ENCODE measurements at regions not wholly inside any gene's neighbourhood (a gene's known extent, or its start where the extent isn't known, plus 50 kb on each side); places are given as distances from the start of the nearest gene placed in this dataset.
"Not testable (repeated sequence)": the region's sequence is repeated elsewhere in the genome, so short reads cannot be mapped to it uniquely, and the experiment has no call there.

GRCh38 chr4:125749354-125749753, 434.6 kb downstream of the FAT4 start:
- no peak for DNase-seq (ENCODE audit: low spot score)

GRCh38 chr4:125750399-125750798, 435.6 kb downstream of the FAT4 start:
- DNase-seq (ENCODE audit: low spot score), result no peak

- DNase-seq (ENCODE audit: low spot score), result no peak
Observed at GRCh38 chr4:125750828-125751466, 436.2 kb downstream of the FAT4 start.

- no peak for DNase-seq (ENCODE audit: low spot score)
Observed at GRCh38 chr4:125758438-125758837, 443.7 kb downstream of the FAT4 start.

GRCh38 chr4:125760201-125760819, 445.6 kb downstream of the FAT4 start:
- DNase-seq (ENCODE audit: low spot score), result no peak

DNA sequence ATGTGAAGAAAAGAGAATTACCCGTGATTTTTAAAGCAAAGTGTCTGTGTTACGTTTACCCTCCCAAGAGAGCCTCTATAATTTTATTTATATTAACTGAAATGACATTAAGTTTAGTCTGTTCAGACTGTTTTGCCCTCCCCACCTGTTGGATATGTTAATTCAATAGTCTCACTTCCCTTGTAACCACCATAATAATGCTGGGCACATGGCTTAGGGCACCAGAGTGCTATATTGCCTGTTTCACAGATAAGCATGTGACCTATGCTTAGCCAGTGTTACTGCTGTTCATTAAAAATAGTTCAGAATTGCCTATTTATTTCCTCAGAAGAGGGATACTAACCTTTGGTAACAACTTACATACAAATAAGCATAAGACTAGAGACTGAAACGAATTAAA, 446.2 kb downstream of the FAT4 start:
- DNase-seq (ENCODE audit: low spot score), result no peak

- no peak for DNase-seq (ENCODE audit: low spot score)
Observed at GRCh38 chr4:125762537-125762936, 447.8 kb downstream of the FAT4 start.

GRCh38 chr4:125765941-125766340, 451.2 kb downstream of the FAT4 start:
- DNase-seq (ENCODE audit: low spot score), result no peak

DNA sequence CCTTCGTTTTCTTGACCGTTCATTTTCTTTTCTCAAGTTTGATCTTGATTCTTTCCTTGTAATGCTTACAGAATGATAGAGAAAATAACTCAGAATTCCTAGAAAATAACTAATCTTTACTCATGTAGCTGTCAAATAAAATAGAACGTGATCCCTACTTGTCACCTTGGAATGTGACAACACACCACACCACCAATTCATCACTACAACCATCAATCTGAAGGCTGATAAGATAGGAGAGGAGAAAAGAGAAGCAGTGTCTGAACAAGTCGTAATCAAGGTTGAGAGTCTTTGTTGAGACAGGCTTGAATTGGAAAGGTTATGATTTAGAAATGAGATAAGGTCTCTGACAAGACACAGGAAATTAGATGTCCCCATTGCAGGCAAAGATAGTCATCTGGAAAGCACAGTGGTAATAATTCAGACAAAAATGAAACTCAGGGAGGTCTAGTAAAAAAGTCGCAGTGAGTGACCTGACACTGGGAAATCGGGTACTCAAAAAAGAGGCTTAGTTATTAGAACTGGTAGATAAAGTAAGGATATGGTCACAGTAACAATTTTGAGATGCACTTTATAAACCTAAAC, 456.2 kb downstream of the FAT4 start:
- DNase-seq (ENCODE audit: low spot score), result no peak

- no peak for DNase-seq (ENCODE audit: low spot score)
Observed at GRCh38 chr4:125772680-125773079, 457.9 kb downstream of the FAT4 start.

GRCh38 chr4:125773502-125773901, 458.7 kb downstream of the FAT4 start:
- no peak for DNase-seq (ENCODE audit: low spot score)

- no peak for DNase-seq (ENCODE audit: low spot score)
Observed at GRCh38 chr4:125773931-125774330, 459.2 kb downstream of the FAT4 start.

DNA sequence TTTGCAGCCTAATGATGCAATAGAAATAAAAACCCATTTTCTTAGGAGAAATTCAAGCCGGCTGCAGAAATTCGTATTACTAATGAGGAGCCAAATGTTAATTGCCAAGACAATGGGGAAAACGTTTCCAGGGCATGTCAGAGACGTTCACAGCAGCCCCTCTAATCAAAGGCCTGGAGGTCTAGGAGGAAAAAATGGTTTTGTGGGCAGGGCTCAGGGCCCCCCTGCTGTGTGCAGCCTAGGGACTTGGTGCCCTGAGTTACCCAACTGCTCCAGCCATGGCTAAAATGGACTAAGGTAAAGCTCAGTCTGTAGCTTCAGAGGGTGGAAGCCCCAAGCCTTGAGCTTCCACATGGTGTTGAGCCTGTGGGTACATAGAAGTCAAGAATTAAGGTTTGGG, 461.4 kb downstream of the FAT4 start:
- no peak for DNase-seq (ENCODE audit: low spot score)

DNA sequence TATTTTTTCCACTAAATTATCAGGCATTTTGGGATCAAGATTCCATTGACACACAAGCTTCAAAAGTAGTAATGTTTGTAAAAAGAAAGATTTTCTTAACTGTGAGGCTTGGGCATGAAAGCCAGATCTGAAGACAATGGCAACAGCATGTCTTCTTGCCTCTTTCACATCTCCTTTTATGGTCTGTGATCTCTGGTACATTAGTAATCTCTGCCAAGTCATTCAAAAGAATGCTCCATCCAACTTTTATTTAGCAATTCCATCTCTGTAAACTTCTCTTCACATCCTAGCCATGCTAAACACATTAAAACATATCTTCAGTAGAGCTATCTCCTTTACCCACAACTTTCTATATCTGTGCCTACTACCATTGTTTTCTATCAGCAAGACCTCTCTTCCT, 465.4 kb downstream of the FAT4 start:
- DNase-seq (ENCODE audit: low spot score), result no peak

DNA sequence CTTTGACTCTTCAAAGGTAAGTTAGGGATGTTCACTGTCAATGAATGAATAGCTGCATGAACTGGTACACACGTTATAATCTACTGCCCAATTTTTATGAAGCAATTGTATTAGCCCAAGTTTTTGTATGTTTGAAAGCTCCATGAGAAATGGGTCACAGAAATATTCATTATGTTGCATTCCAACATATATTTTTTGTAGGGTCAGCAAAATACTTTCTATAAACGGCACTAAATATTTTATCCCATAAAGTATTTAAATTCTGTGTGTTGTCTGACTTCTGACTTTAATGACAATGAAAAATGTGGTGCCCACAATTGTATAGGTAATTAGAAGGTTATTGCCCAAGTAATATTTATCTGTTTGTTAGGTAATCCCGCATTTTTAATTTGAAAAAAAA, 466.0 kb downstream of the FAT4 start:
- no peak for DNase-seq (ENCODE audit: low spot score)

DNA sequence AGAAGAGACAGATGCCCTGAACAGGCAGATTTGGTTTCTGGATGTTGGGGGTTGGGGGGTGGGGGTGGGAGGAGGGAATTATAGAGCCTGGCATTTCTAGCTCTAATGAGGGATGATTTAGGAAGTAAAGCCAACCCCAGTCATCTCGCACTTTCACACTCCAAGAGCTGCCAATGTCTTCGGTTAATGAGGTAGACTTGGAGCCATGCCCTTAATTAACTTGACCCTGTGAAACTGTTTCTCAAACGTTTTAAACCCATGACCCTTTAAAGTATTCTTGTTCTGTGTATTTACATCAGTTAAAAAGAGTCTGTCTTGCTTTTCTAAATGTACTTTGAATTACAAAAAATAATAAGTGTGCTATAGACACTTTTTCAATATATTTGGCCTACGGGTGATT, 466.9 kb downstream of the FAT4 start:
- DNase-seq (ENCODE audit: low spot score), result no peak

- DNase-seq (ENCODE audit: low spot score), result no peak
Observed at GRCh38 chr4:125784741-125785140, 470.0 kb downstream of the FAT4 start.

DNA sequence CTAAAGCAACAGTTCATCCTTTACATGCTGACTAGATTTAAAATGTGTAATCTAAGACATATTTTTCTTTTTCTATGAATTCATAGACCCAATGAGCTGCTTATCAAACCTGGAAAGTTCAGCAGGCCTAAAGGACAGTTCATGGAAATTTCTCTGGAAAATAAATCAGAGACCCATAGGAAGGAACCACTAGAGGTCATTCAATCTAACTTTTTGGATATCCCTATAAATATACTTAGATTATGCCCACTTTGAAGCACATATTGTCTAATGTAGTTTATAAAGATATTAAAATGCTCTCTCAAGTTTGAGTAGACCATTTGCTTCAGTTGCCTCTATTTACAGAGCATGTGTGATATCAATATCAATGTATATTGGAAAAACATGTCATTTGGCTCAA, 473.0 kb downstream of the FAT4 start:
- no peak for DNase-seq (ENCODE audit: low spot score)

DNA sequence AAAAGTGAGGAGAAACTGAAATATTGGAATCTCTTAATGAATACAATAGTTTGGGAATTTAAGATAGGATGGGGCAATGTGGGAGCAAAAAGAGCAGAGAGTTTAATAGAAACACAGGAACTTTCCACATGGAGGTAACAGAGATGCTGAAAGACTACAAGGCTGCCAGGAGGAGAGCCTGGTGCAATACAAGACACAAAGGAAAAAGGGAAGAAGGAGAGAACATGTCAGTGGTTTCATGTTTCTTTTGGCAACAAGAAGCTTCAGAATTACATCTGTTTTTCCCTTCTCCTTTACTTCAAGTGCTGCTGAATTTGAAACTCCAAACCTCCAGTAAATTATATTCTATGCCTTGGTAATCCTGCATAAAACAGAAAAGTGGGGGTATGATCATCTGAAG, 474.3 kb downstream of the FAT4 start:
- DNase-seq (ENCODE audit: low spot score), result no peak

- no peak for DNase-seq (ENCODE audit: low spot score)
Observed at GRCh38 chr4:125791896-125792295, 477.1 kb downstream of the FAT4 start.

GRCh38 chr4:125794989-125795388, 480.2 kb downstream of the FAT4 start:
- DNase-seq (ENCODE audit: low spot score), result no peak

DNA sequence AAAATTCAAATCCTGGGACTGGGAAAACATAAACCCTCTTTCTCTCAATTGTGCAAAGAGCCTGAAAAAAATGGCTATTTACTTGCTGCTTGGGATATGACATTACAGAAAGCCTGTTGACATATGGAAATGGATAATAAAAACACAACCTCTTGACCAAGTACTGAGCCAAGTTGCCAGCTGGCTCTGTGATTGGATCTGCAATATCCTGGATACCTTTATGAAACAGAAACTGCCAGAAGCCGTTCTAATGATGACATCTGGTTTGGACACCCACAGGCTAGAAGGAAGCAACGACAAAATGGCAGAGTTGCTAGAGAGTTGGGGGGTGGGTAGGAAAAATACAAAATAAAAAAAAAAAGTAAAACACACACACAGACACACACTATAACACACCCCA, 481.4 kb downstream of the FAT4 start:
- no peak for DNase-seq (ENCODE audit: low spot score)

GRCh38 chr4:125797621-125798020, 482.9 kb downstream of the FAT4 start:
- not testable (repeated sequence) for DNase-seq (ENCODE audit: low spot score)

GRCh38 chr4:125801373-125801772, 486.6 kb downstream of the FAT4 start:
- no peak for DNase-seq (ENCODE audit: low spot score)

Data from ureter (tissue), 1 donor.